Endothelial cell (in vitro differentiated cells): ENCODE measurements at regions not wholly inside any gene's neighbourhood (a gene's known extent, or its start where the extent isn't known, plus 50 kb on each side); places are given as distances from the start of the nearest gene placed in this dataset.

Experiments used
- DNase-seq: peaks from one replicate; pipeline ENCODE4 v3.0.0; 2021; ENCODE audit warnings: low spot score
- H3K27ac Mint-ChIP-seq: one replicate; pipeline ENCODE4 v1.8.0; 2021; ENCODE audit warnings: mixed read lengths, inconsistent platforms; ENCODE audit not compliant: unreplicated experiment
- H3K27me3 Mint-ChIP-seq: one replicate; pipeline ENCODE4 v1.8.0; 2021; ENCODE audit warnings: mild to moderate bottlenecking, moderate library complexity, mixed read lengths, inconsistent platforms; ENCODE audit not compliant: unreplicated experiment
- H3K36me3 Mint-ChIP-seq: one replicate; pipeline ENCODE4 v1.8.0; 2021; ENCODE audit warnings: mild to moderate bottlenecking, low read depth, mixed read lengths, inconsistent platforms; ENCODE audit not compliant: unreplicated experiment
- H3K4me1 Mint-ChIP-seq: one replicate; pipeline ENCODE4 v1.8.0; 2021; ENCODE audit warnings: mild to moderate bottlenecking, mixed read lengths, inconsistent platforms; ENCODE audit not compliant: unreplicated experiment
- H3K4me3 Mint-ChIP-seq: one replicate; pipeline ENCODE4 v1.8.0; 2021; ENCODE audit warnings: mild to moderate bottlenecking, mixed read lengths, inconsistent platforms; ENCODE audit not compliant: unreplicated experiment
- H3K9me3 Mint-ChIP-seq: one replicate; pipeline ENCODE4 v1.8.0; 2021; ENCODE audit warnings: mixed read lengths, inconsistent platforms; ENCODE audit not compliant: unreplicated experiment
- CTCF ChIP-seq: fragments of 200-600 bp; sonication (generic); IDR thresholded peaks from one replicate; pipeline ENCODE4 v1.5.0; 2021; ENCODE audit warnings: antibody characterized with exemption; ENCODE audit not compliant: unreplicated experiment

GRCh38 chr13:50596156-50596555 is 247.3 kb downstream of the DLEU7 start:
- no peaks in the 10 kb centered on the region for H3K36me3 Mint-ChIP-seq
- H3K4me3 Mint-ChIP-seq: no peak overlapping the region
- peaks cover 3% of the 10 kb centered on the region for H3K27me3 Mint-ChIP-seq
- DNase-seq: no peak
- H3K4me1 Mint-ChIP-seq: peaks cover 20% of the 10 kb centered on the region
- no peak for TF ChIP-seq CTCF
- no peaks in the 10 kb centered on the region for H3K9me3 Mint-ChIP-seq
- H3K27ac Mint-ChIP-seq: no peak overlapping the region

GRCh38 chr13:50596776-50597203 is 246.7 kb downstream of the DLEU7 start:
- H3K4me1 Mint-ChIP-seq: peaks cover 20% of the 10 kb centered on the region
- H3K4me3 Mint-ChIP-seq: no peak overlapping the region
- peaks cover 3% of the 10 kb centered on the region for H3K27me3 Mint-ChIP-seq
- no peaks in the 10 kb centered on the region for H3K9me3 Mint-ChIP-seq
- H3K27ac Mint-ChIP-seq: no peak overlapping the region
- H3K36me3 Mint-ChIP-seq: no peaks in the 10 kb centered on the region
- DNase-seq: no peak
- no peak for TF ChIP-seq CTCF

- Mint-ChIP-seq H3K27ac (no peak overlapping the region), H3K27me3 (peaks cover 3% of the 10 kb centered on the region), H3K4me1 (peaks cover 20% of the 10 kb centered on the region), H3K4me3 (no peak overlapping the region), H3K36me3 (no peaks in the 10 kb centered on the region), H3K9me3 (no peaks in the 10 kb centered on the region)
- no peak for DNase-seq
- TF ChIP-seq CTCF: no peak
These were observed 245.2 kb downstream of the DLEU7 start for GRCh38 chr13:50598338-50598737.

- H3K9me3 Mint-ChIP-seq: no peaks in the 10 kb centered on the region
- H3K27me3 Mint-ChIP-seq: peaks cover 3% of the 10 kb centered on the region
- no peak overlapping the region for H3K4me3 Mint-ChIP-seq
- H3K4me1 Mint-ChIP-seq: peaks cover 20% of the 10 kb centered on the region
- no peaks in the 10 kb centered on the region for H3K36me3 Mint-ChIP-seq
- DNase-seq: no peak
- TF ChIP-seq CTCF: no peak
- H3K27ac Mint-ChIP-seq: no peak overlapping the region
These were observed 244.4 kb downstream of the DLEU7 start for GRCh38 chr13:50599046-50599445.

- H3K36me3 Mint-ChIP-seq: no peaks in the 10 kb centered on the region
- no peak overlapping the region for H3K27ac Mint-ChIP-seq
- H3K9me3 Mint-ChIP-seq: no peaks in the 10 kb centered on the region
- no peak overlapping the region for H3K4me3 Mint-ChIP-seq
- peaks cover 17% of the 10 kb centered on the region for H3K4me1 Mint-ChIP-seq
- peaks cover 3% of the 10 kb centered on the region for H3K27me3 Mint-ChIP-seq
- DNase-seq: no peak
- TF ChIP-seq CTCF: no peak
These were observed 243.6 kb downstream of the DLEU7 start for GRCh38 chr13:50599927-50600326.
